ENCODE measurements at regions not wholly inside any gene's neighbourhood (a gene's known extent, or its start where the extent isn't known, plus 50 kb on each side); places are given as distances from the start of the nearest gene placed in this dataset.

- TF ChIP-seq POLR2A (IDR thresholded peaks at IDR 0.05) (no peak), CTCF (IDR thresholded peaks at IDR 0.05) (no peak)
Measured at GRCh38 chr4:30610361-30610760, 109.8 kb upstream of the PCDH7 start.

Data from body of pancreas (tissue), 4 donors.